NOMO-1 (cell line): ENCODE measurements at regions not wholly inside any gene's neighbourhood (a gene's known extent, or its start where the extent isn't known, plus 50 kb on each side); places are given as distances from the start of the nearest gene placed in this dataset.
"Not testable (repeated sequence)": the region's sequence is repeated elsewhere in the genome, so short reads cannot be mapped to it uniquely, and the experiment has no call there.

Source experiments
- DNase-seq, 2 experiments: peaks; one replicate each; lab custom pipeline; 2025; ENCODE audit not compliant: unreplicated experiment in 2 of 2; lab: John Stamatoyannopoulos, UW

DNA sequence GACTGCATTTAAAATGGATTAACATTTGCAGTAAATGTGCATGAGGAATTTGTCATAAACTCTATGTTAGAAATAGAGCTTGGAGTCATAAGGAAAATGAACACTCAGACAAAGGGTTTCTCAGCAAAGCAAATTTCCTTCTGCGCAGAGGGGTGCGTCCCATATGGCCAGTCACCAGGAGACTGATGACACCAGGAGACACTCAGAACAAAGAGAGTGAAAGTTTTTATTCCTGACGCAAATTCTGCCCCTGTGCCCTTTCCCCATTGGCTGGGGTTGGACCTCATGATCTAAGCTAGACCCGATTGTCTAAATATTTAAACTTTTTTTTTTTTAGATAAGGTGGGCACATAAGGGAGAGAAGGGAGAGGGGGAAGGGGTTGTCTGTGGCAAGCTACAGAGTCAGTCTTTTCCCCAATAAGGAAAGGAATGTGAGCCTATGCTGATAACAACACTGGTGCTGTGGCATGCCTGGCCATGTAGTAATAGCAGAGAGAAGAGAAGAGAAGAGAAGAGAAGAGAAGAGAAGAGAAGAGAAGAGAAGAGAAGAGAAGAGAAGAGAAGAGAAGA is 202.0 kb downstream of the POM121L12 start:
- no peak for DNase-seq

DNA sequence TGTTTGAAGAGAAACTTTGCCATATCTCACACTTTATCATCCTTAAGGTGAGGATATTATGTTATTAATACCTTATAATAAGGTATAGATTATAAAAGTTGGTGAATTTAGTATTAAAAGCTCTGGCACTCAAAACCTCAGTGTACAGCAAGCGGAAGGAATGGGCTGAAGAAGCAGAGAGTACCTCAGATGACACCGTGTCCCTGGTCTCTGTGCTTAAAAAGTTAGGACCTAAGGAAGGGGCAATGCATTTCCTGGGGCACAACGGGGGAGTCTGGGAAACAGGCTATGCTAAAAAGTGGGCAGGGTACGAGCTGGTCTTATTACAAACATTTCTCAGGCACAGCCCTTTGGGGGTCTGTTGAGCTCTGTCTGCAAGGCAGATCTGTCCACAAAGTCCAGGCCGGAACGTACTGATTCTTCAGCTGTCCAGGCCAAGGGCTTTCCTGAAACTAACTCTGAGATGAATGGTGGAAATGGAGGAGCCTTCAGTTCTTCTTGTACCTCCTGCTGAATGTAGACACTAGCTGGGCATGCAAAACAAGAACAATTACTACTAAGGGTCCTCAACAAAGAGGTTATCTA is 202.7 kb downstream of the POM121L12 start:
- DNase-seq, result no peak

DNA sequence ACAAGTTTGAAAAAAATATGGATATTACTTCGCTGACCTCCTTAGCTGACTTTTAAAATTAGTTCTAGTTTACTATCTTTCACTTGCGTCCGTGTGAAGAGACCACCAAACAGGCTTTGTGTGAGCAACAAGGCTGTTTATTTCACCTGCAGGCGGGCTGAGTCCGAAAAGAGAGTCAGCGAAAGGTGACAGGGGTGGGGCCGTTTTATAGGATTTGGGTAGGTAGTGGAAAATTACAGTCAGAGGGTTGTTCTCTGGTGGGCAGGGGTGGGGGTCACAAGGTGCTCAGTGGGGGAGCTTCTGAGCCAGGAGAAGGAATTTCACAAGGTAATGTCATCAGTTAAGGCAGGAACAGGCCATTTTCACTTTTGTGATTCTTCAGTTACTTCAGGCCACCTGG is 203.7 kb downstream of the POM121L12 start:
- DNase-seq, result not testable (repeated sequence)

DNA sequence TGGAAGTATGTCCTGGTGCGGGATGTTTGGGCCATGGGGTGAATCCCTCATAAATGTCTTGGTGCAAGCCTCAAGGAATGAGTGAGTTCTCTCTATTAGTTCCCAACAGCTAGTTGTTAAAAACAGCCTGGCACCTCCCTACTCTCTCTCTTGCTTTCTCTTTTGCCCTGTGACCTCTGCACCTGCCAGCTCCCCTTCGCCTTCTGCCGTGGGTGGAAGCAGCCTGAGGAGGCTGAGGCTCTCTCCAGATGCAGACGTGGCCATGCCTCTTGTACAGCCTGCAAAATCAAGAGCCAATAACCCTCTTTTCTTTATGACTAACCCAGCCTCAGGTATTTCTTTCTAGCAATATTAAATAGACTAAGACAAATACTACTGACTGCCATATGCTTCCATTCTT is 210.3 kb downstream of the POM121L12 start:
- no peak for DNase-seq

DNA sequence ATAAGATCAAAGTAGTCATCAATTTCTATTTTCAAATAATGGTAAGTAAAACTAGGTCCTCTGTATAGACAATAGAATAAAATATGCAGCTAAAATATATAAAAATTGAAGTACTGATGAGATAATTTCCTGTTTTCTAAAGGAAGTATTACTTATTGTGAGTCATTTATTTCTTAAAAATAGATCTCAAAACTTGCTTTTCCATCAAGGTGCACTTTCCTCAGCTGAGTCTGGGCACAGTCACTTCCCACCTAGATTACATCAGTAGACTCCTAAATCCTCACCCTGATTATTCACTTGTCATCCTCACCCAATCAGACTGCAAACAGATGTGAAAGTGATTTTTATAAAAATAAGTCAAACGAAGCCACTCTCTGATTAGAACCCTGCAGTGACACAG is 211.5 kb downstream of the POM121L12 start:
- DNase-seq, result no peak

DNA sequence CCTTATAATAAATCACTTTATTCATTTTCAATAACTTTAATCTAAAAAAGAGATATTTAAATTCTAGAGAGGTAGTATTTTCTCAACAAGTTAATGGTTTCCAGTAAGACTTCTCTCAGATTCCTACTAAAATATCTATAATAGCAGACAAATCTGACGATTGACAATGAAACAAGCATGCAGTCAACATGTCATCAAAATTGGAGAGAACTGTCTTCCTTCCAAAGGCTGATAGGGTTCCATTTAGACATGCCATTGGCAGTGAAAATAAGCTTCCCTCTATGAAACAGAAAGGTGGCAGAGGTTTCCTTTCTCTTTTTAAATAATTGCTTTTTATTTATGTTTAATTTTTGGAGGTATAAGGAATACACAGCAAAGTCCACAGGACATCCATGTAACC is 217.1 kb downstream of the POM121L12 start:
- no peak for DNase-seq

DNA sequence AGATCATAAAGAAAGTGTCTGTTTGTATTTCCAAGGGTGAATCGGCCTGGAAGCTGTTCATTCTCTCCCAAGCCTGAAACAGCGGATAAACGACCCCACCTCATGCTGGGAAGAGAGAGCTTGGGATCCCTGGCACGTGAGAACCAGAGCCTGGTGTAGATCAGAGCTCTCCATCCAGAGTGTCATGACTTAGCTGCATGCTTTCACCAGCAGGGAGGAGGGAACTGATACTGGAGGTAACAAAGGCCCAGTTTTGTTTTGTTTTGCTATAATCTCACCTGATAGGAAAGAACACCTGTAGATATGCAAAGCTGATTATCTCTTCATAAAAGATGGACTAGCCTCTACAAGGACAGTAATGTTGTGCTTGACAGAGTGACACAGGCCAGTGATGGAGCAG is 236.6 kb downstream of the POM121L12 start:
- no peak for DNase-seq

DNA sequence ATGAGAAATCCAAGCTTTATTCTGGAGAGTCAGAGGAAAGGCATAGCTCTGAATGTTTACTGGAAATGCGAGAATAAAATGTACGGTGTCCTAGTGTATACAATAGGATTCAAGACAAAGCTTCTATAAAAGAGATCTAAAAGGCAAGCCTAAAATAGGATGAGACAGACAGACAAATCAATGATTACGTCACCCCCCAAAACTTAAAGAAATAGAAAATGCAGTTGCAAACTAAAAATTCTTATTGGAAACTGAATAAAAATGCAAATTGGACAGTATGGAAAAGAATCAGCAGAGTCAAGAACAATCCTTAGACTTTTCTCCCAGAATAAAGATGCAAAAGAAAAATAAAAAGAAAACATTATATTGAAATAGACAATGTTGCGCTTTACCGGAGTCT is 245.9 kb downstream of the POM121L12 start:
- no peak for DNase-seq

DNA sequence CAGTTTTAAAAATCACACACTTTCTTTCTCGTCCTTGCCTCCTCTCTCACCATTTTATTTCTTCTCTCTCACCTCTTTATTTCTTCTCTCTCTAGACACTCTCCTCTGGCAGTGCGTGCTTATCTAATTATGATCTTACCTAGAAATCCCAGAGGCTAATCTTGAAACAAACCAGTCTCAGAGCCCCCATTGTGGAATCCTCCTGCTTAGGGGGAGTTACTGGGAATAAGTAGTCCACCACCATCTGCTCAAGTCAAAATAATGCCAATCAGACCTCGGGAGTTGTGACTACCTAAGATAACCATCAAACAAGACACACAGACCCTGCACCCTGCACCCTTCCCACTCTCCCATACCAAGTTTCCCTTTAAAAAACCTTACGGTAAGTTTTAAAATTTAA is 256.9 kb downstream of the POM121L12 start:
- DNase-seq, result no peak

DNA sequence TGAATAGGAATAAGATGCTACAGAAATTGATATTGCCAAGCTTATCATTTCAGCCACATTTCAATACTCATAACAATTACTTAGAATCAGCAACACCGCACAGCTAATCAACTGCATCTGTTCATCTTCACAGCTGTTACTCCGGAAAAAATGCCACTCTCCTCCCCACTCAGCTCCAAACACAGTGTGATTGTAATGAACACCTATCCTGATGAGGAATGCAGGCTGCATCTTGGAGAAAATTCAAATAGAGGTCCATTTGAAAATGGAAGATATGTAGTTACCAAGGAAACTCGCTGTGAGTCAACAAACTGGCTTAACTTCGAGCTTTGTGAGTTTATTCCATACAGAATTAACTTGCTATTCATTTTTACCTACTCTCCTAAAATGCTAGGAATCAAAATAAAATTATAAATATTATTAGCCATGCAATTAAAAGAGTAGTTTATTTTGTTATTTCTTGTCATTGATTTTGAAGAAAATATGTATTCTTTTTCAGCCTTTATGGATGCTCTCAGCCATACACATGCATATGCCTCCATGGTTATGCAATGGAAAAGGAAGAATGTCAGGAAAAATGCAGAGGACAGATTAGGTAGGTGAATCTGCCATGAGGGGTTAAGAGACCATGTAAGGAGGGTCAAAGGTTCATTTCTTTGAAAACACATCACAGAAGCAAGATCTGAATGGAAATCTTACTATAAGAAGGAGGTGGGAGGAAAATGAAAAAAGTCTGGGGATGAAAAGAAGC is 267.2 kb downstream of the POM121L12 start:
- DNase-seq, result no peak

DNA sequence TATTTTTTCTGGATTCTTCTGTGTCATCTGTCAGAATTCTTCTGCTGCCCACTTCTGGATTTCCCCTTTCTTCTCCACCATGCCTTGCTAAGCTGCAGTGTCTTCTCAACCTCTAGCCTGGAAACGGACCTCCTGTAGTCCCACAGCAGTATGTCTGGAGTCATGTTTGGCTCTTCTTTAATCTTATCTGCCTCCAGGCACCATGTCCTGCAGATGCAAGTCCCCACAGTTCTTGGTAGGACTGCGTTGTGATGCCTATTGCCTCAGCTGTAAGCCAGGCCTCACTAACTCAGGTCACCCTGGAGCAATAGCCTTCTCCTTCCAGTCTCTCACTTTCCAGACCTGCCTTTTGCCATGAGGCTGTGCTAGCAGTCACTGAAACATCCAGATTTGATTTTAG is 268.3 kb downstream of the POM121L12 start:
- DNase-seq, result no peak

DNA sequence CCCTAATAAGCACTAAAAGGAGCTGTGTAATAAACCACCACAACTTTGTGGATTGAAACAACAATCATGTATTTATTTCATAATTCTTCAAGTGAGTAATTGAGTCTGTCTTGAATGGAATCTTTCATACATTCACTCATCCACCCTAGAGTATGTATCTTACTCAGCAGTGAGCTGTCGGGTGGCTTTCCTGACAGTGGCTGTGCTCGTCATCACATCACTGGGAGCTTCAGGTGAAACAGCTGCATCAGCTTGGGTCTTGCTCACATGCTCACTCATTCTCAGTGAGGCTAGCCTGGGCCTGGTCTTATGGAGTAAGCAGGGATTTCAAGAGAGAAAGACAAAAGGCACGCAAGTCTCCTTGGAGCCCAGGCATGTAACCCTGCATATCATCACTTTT is 271.4 kb downstream of the POM121L12 start:
- DNase-seq, result no peak

DNA sequence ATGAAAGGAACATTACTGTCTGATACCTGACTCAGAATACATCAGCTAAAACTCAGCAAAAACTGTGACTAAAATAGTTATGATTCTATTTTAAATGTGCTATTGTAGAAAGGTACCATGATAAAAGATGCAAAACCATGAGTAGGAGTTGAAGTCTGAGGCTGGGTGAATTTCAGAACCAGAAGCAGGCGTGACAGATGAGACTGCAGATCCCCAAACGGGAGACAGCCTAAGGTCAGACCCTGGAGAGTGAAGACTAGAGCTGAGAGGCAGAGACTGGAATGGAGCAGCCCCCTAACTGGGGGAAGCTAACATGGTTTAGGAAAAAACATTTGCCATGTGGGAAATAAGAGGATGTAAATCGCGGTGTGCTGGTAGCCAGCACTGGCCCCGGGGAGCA is 275.8 kb downstream of the POM121L12 start:
- DNase-seq, result no peak

DNA sequence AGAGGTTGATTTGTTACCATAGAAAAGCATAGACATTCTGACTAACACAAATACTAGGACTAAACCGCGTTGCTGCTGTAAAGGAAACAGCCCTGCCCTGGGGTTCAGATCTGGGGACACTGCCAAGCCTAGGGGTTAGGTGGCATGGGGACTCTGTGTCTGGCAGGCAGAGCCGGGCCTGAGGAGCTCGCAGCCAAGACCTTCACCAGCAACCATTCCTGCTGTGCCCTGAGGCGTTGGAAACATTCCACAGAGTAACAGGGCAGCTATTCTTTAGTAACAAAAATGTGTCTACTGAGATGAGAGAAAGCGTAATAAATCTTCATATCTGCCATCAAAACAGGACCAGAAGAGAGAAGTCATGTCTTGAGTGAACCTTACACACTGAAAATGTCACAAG is 280.5 kb downstream of the POM121L12 start:
- no peak for DNase-seq

DNA sequence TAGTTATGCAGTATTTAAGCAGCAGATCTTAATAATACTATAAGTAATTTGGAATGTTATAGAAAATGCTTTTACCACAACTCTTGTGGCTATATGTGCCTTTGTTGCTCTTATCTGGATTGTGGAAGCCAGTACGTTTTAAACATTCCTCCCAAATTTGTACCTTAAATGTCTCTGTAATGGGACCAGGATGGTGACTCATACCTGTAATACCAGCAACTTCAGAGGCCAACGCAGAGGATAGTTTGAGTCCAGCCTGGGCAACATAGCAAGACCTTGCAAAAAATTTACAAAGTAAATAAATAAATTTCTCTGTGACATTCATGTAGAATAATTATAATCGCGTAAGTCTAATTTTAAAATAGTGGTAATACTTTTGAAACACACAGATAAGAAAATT is 283.1 kb downstream of the POM121L12 start:
- no peak for DNase-seq

DNA sequence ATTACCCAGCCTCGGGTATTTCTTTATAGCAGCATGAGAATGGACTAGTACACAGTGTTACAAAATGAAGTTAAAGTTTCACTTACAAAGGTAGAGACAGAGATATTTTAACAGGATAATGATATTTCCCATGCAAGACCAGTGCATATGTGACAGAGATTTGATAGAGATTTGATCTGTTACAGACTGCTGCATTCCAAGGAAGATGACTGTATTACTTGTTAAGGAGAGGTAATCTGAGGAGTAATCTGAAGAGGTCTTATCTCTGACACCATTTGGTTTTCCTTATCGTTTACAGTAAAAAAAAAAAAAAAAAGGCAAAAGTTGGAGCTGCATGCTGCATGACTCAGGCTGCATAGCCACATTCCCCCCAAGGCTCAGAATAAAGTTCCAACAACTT is 289.6 kb downstream of the POM121L12 start:
- DNase-seq, result no peak

DNA sequence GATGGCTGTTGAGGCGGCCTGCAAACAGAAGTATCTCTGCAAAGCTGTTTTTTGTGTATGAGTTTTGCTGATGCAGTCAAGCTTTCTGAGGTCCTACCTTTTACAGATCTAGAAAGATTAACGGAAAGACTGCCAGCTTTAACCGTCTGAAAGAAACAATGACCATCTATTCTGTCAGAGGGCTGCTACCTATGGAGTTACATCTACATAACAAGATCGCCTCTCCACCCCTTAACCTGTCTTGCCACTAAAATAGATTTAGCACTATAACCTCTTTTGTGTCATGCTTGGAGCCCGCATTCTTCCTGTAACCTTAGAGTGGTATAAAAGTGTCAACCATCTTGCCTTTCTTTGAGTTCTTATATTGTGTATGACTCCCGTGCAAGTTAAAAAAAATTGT is 291.2 kb downstream of the POM121L12 start:
- no peak for DNase-seq

DNA sequence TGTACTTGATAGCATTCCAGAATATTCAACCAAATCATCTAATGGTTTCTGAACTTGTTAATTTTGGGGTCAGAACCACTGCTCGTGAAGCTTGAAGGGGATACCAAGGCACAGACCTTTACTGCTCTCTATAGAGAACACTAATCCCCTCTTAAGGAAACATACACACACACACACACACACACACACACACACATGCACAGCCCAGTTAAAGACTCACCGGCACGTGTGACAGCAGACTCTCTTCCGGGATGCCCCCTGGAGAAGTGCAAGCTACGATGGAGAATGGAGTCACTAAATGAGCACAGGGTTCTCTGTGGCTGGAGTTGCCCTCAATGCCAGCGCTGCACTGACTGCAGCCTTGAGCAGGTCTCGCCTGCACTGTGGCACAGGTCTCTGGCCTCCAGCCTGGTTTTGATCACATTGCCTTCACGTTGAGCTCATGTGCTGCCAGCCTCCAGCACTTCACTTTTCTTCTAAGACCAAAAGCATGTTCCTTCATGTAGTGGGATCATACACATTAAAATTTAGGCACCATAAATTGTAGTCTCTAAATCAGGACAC is 300.8 kb downstream of the POM121L12 start:
- no peak for DNase-seq

DNA sequence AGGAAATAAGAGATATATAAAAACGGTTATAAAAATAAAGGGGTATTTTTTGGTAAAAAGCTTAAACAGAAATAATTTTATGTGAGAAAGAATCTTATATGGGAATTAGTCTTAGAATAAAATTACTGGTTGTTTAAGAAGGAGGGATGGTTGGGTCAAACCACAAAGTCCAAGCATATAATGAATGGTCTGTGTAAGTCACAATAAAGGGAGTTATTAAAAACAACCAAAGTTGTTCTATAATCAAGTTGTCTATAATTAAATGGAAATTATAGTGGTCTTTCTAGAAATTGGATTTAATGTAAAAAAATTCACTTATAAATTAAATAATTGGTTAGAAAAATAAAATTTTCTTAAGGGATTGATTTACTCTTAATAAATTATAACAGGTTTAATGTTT is 304.8 kb downstream of the POM121L12 start:
- no peak for DNase-seq

DNA sequence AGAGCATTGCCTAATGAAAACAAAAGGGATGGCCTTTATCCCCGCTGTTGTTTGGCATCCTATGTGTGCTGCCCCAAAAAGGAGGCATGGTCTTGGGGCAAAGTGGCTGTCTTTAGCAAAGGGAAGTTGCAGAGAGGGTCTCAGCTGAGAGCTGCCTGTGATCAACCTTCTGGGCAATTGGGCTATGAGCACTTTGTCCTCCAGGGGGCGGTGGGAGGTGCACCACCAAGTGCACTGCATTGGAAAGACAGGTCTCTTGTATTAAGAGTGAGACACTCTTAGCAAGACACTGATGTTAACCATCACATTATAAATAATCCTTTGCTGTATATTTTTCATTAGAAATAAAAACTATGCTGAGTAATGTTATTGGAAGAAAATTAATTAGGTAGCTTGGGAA is 314.8 kb downstream of the POM121L12 start:
- peak in 1 of 2 experiments; percentile 6 for DNase-seq

DNA sequence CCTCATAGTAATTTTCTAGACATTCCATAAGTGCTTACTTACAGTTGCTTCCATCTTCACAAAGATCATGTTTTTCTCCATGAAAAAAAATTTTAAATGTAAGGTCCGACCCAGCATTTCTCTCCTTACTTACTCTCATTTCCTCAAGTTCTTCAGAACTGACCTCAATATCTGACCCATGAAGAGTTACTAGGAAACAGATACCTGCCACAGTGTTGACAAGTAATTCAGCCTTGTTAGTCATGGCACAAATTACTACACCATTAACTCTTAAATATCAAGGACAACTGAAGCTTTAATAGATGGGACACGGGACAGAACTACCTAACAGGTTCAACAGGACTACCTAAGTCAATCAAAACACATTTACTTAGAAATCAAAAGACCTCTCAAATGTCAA is 316.2 kb downstream of the POM121L12 start:
- DNase-seq, result no peak

DNA sequence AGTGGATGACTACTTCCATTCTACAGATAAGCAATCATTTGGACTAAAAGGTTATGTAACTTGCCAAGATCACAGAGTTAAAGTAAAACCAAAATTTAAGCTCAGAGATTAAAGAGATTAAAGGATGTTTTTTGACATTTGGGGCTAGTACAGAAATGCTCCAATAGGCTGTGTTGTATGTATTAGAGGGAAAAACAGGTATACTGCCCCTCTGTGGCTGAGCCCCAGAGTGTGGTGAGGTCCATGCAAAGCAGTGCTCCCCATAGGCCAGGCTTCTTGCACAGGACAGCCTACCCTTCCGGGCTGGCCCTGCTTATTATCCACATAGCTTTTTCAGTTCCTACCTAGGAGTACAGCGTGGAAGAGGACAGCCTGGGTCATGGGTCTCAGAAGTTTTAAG is 322.8 kb downstream of the POM121L12 start:
- no peak for DNase-seq
